Nephron progenitor cell (in vitro differentiated cells): ENCODE measurements at regions not wholly inside any gene's neighbourhood (a gene's known extent, or its start where the extent isn't known, plus 50 kb on each side); places are given as distances from the start of the nearest gene placed in this dataset.

Experiments
- DNase-seq: peaks from one replicate; pipeline ENCODE4 v3.0.0; 2021
- H3K27ac Mint-ChIP-seq: 2 replicates; pipeline ENCODE4 v1.8.0; 2021; ENCODE audit warnings: mild to moderate bottlenecking, moderate library complexity, mixed read lengths
- H3K27me3 Mint-ChIP-seq: 2 replicates; pipeline ENCODE4 v1.8.0; 2021; ENCODE audit warnings: mild to moderate bottlenecking, low read depth, mixed read lengths; ENCODE audit not compliant: poor library complexity
- H3K36me3 Mint-ChIP-seq: 2 replicates; pipeline ENCODE4 v1.8.0; 2021; ENCODE audit warnings: low read depth, mixed read lengths
- H3K4me1 Mint-ChIP-seq: 2 replicates; pipeline ENCODE4 v1.8.0; 2021; ENCODE audit warnings: mixed read lengths
- H3K4me3 Mint-ChIP-seq: 2 replicates; pipeline ENCODE4 v1.8.0; 2021; ENCODE audit warnings: mild to moderate bottlenecking, moderate library complexity, mixed read lengths
- H3K9me3 Mint-ChIP-seq: 2 replicates; pipeline ENCODE4 v1.8.0; 2021; ENCODE audit warnings: mild to moderate bottlenecking, moderate library complexity, mixed read lengths
- TF ChIP-seq, protein P1 (sequence below): fragments of 200-600 bp; sonication (generic); IDR thresholded peaks from 2 replicates; pipeline ENCODE4 v1.5.0; 2021; ENCODE audit warnings: antibody characterized with exemption

DNA sequence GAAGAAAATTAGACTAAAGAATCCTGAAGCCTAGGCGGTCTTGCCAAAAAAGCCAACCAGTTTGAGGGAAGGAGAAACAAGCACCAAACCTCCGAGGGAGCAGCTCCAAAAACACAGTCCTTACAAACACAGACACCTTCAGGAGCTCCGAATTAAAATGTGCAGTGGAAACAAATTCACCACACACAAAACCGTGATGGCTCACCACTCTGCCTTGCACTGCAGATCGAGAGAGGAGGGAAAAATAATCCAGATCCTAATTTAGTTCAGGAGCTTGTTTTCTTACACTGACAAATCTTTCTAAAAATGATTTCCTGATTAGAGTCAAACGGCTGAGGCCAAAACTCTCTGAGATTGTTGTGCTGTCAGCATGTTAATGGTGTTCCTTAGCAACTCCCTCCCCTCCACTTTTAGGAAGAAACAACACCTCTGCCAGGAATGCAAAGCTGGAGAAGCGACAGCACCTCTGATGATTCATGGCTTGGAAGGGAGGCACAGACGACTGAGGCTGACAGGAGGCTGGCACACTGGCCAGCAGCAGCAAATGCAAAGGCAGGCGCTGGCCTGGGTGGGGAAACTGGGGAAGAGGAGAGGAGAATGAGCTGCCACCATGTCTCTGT lies 249.4 kb upstream of the KLHL29 start:
- TF ChIP-seq, protein P1, sequence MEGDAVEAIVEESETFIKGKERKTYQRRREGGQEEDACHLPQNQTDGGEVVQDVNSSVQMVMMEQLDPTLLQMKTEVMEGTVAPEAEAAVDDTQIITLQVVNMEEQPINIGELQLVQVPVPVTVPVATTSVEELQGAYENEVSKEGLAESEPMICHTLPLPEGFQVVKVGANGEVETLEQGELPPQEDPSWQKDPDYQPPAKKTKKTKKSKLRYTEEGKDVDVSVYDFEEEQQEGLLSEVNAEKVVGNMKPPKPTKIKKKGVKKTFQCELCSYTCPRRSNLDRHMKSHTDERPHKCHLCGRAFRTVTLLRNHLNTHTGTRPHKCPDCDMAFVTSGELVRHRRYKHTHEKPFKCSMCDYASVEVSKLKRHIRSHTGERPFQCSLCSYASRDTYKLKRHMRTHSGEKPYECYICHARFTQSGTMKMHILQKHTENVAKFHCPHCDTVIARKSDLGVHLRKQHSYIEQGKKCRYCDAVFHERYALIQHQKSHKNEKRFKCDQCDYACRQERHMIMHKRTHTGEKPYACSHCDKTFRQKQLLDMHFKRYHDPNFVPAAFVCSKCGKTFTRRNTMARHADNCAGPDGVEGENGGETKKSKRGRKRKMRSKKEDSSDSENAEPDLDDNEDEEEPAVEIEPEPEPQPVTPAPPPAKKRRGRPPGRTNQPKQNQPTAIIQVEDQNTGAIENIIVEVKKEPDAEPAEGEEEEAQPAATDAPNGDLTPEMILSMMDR: no peak
- H3K9me3 Mint-ChIP-seq: no peaks in the 10 kb centered on the region
- no peak overlapping the region for H3K4me3 Mint-ChIP-seq
- peaks cover 7% of the 10 kb centered on the region for H3K27me3 Mint-ChIP-seq
- H3K27ac Mint-ChIP-seq: peak overlapping the region; percentile 50
- peaks cover 14% of the 10 kb centered on the region for H3K4me1 Mint-ChIP-seq
- H3K36me3 Mint-ChIP-seq: no peaks in the 10 kb centered on the region
- peak; percentile 10 for DNase-seq

- H3K27ac Mint-ChIP-seq: no peak overlapping the region
- no peak overlapping the region for H3K4me3 Mint-ChIP-seq
- H3K9me3 Mint-ChIP-seq: no peaks in the 10 kb centered on the region
- peaks cover 14% of the 10 kb centered on the region for H3K4me1 Mint-ChIP-seq
- no peaks in the 10 kb centered on the region for H3K36me3 Mint-ChIP-seq
- peaks cover 3% of the 10 kb centered on the region for H3K27me3 Mint-ChIP-seq
- TF ChIP-seq, protein P1: no peak
- no peak for DNase-seq
These were observed 247.8 kb upstream of the KLHL29 start for GRCh38 chr2:23137166-23137565.

DNA sequence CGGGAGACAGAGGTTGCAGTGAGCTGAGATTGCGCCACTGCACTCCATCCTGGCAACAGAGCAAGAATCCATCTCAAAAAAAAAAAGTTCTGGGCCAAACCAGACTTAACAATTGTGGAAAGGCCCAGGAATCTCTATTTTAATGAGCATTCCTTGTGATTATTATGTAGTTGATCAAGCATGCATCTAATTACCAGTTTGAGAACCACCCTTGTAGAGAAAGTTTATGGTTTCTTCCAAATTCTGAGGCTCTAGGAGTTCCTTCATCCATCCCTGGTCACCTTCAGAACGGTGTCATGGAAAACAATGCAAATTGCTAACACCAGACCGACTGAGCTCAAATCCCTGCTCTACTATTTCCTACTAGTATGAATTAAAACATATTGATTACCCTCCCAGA lies 246.3 kb upstream of the KLHL29 start:
- H3K4me1 Mint-ChIP-seq: peaks cover 14% of the 10 kb centered on the region
- no peak overlapping the region for H3K4me3 Mint-ChIP-seq
- no peak for DNase-seq
- H3K9me3 Mint-ChIP-seq: no peaks in the 10 kb centered on the region
- peaks cover 3% of the 10 kb centered on the region for H3K27me3 Mint-ChIP-seq
- H3K27ac Mint-ChIP-seq: no peak overlapping the region
- TF ChIP-seq, protein P1: no peak
- no peaks in the 10 kb centered on the region for H3K36me3 Mint-ChIP-seq

GRCh38 chr2:23145460-23145859 lies 239.5 kb upstream of the KLHL29 start:
- Mint-ChIP-seq H3K4me1 (peaks cover 7% of the 10 kb centered on the region), H3K27ac (peak overlapping the region; percentile 8), H3K4me3 (no peak overlapping the region), H3K27me3 (peaks cover 3% of the 10 kb centered on the region), H3K36me3 (no peaks in the 10 kb centered on the region), H3K9me3 (no peaks in the 10 kb centered on the region)
- no peak for DNase-seq
- TF ChIP-seq, protein P1: no peak

GRCh38 chr2:23146011-23146410 lies 239.0 kb upstream of the KLHL29 start:
- Mint-ChIP-seq H3K27ac (no peak overlapping the region), H3K4me3 (no peak overlapping the region), H3K4me1 (peaks cover 7% of the 10 kb centered on the region), H3K36me3 (no peaks in the 10 kb centered on the region), H3K27me3 (peaks cover 7% of the 10 kb centered on the region), H3K9me3 (no peaks in the 10 kb centered on the region)
- TF ChIP-seq, protein P1: no peak
- no peak for DNase-seq

GRCh38 chr2:23148342-23148741 lies 236.6 kb upstream of the KLHL29 start:
- no peak overlapping the region for H3K27ac Mint-ChIP-seq
- H3K9me3 Mint-ChIP-seq: no peaks in the 10 kb centered on the region
- no peak overlapping the region for H3K4me3 Mint-ChIP-seq
- TF ChIP-seq, protein P1: no peak
- peaks cover 7% of the 10 kb centered on the region for H3K4me1 Mint-ChIP-seq
- DNase-seq: no peak
- no peaks in the 10 kb centered on the region for H3K36me3 Mint-ChIP-seq
- H3K27me3 Mint-ChIP-seq: peaks cover 7% of the 10 kb centered on the region
